SK-N-SH (cell line): ENCODE measurements at regions not wholly inside any gene's neighbourhood (a gene's known extent, or its start where the extent isn't known, plus 50 kb on each side); places are given as distances from the start of the nearest gene placed in this dataset.

Experiments
- CTCF ChIA-PET: fragments of 300-600, 350-600 bp; formaldehyde crosslinking; extraction: SDS; loops from one replicate; lab custom pipeline; 2021; lab: Yijun Ruan, JAX
- POLR2A ChIA-PET: fragments of 350-600 bp; sonication (Branson Sonifier 250); formaldehyde crosslinking; extraction: SDS; loops from one replicate; lab custom pipeline; 2020; ENCODE audit warnings: antibody characterized with exemption, inconsistent platforms; lab: Yijun Ruan, JAX
- DNase-seq: peaks from one replicate; pipeline ENCODE4 v3.0.0; 2012
- H2AFZ ChIP-seq: fragments of 200-600 bp; sonication (generic); 2 replicates; pipeline ENCODE4 v1.8.1; 2016; ENCODE audit warnings: antibody characterized with exemption, mild to moderate bottlenecking, low read depth
- H3F3A ChIP-seq: fragments of 200-600 bp; sonication (generic); replicated peaks from 2 replicates; pipeline ENCODE3; 2016; ENCODE audit warnings: antibody characterized with exemption, mild to moderate bottlenecking; ENCODE audit not compliant: insufficient read depth
- H3K27ac ChIP-seq, 2 experiments: fragments of 200-500 bp in 1 of 2; fragments of 200-600 bp in 1 of 2; sonication (Bioruptor generic) in 1 of 2; sonication (generic), shearing (Covaris generic) in 1 of 2; 2 replicates each; pipeline versions ENCODE4 v1.5.1 to v1.6.1; 2014 to 2016; ENCODE audit warnings: low read depth in 2 of 2, inconsistent platforms in 1 of 2, low read length in 1 of 2, mild to moderate bottlenecking in 1 of 2, mixed read lengths in 1 of 2
- H3K27me3 ChIP-seq: fragments of 200-600 bp; sonication (generic), shearing (Covaris generic); 2 replicates; pipeline ENCODE4 v1.6.1; 2016; ENCODE audit warnings: mixed run types; ENCODE audit not compliant: insufficient read depth
- H3K36me3 ChIP-seq, 2 experiments: fragments of 200-500 bp in 1 of 2; fragments of 200-600 bp in 1 of 2; sonication (Bioruptor generic) in 1 of 2; sonication (generic) in 1 of 2; replicated peaks in 1 of 2; 2 replicates each; pipeline versions ENCODE3 to v1.5.1; 2014 to 2016; ENCODE audit warnings: low read length in 1 of 2, mild to moderate bottlenecking in 1 of 2; ENCODE audit not compliant: insufficient read depth in 2 of 2, control insufficient read depth in 1 of 2
- H3K4me1 ChIP-seq, 2 experiments: fragments of 200-500 bp in 1 of 2; fragments of 200-600 bp in 1 of 2; sonication (Bioruptor generic) in 1 of 2; sonication (generic), shearing (Covaris generic) in 1 of 2; 2 replicates each; pipeline versions ENCODE4 v1.5.1 to v1.6.1; 2014 to 2016; ENCODE audit warnings: low read depth in 1 of 2, low read length in 1 of 2, mixed run types in 1 of 2; ENCODE audit not compliant: insufficient read depth in 2 of 2, control insufficient read depth in 1 of 2
- H3K4me2 ChIP-seq: fragments of 200-600 bp; sonication (generic), shearing (Covaris generic); 2 replicates; pipeline ENCODE4 v1.6.1; 2017; ENCODE audit warnings: mixed run types
- H3K4me3 ChIP-seq, 2 experiments: fragments of 200-500 bp in 1 of 2; fragments of 200-600 bp in 1 of 2; sonication (Bioruptor generic) in 1 of 2; sonication (generic), shearing (Covaris generic) in 1 of 2; 2 replicates each; pipeline versions ENCODE4 v1.5.1 to v1.8.1; 2014 to 2016; ENCODE audit warnings: low read depth in 2 of 2, inconsistent platforms in 1 of 2, low read length in 1 of 2, mild to moderate bottlenecking in 1 of 2, mixed read lengths in 1 of 2, moderate library complexity in 1 of 2
- H3K79me2 ChIP-seq: fragments of 200-600 bp; sonication (generic); 2 replicates; pipeline ENCODE4 v1.8.1; 2017; ENCODE audit warnings: mild to moderate bottlenecking; ENCODE audit not compliant: insufficient read depth
- H3K9ac ChIP-seq: fragments of 200-600 bp; sonication (generic); 2 replicates; pipeline ENCODE4 v1.6.1; 2017; ENCODE audit warnings: mixed run types
- H3K9me2 ChIP-seq: fragments of 200-600 bp; sonication (generic); 2 replicates; pipeline ENCODE4 v1.6.1; 2017; ENCODE audit warnings: mixed run types
- H3K9me3 ChIP-seq: fragments of 200-600 bp; sonication (generic); 2 replicates; pipeline ENCODE4 v1.6.1; 2017; ENCODE audit warnings: mixed run types, mild to moderate bottlenecking, moderate library complexity
- H4K20me1 ChIP-seq: fragments of 200-600 bp; sonication (generic); 2 replicates; pipeline ENCODE4 v1.6.1; 2017; ENCODE audit warnings: mild to moderate bottlenecking, mixed run types; ENCODE audit not compliant: insufficient read depth
- CHD2 ChIP-seq: fragments of 150-350 bp; IDR thresholded peaks from 2 replicates; pipeline ENCODE4 v1.6.1; 2018; ENCODE audit warnings: low read length; ENCODE audit not compliant: partially characterized antibody
- ELF1 ChIP-seq: IDR thresholded peaks from 2 replicates; pipeline ENCODE4 v1.4.0; 2012
- EP300 ChIP-seq, 2 experiments: IDR thresholded peaks; 2 replicates each; pipeline versions ENCODE4 v1.4.0 to v1.6.1; 2012; ENCODE audit warnings: borderline replicate concordance in 1 of 2, low read depth in 1 of 2, low read length in 1 of 2
- FOSL2 ChIP-seq: IDR thresholded peaks from 2 replicates; pipeline ENCODE4 v1.4.0; 2012; ENCODE audit warnings: low read depth, mild to moderate bottlenecking, moderate library complexity, borderline replicate concordance
- FOXJ3 ChIP-seq: sonication (generic); formaldehyde crosslinking; IDR thresholded peaks from 2 replicates; pipeline ENCODE4 v1.5.1; 2020; ENCODE audit warnings: mild to moderate bottlenecking, missing genetic modification reagents
- GABPA ChIP-seq: IDR thresholded peaks from 2 replicates; pipeline ENCODE4 v1.4.0; 2012; ENCODE audit warnings: low read depth, mild to moderate bottlenecking
- MEF2A ChIP-seq: IDR thresholded peaks from 2 replicates; pipeline ENCODE4 v1.4.0; 2012; ENCODE audit warnings: low read depth, borderline replicate concordance
- RCOR1 ChIP-seq: fragments of 150-350 bp; IDR thresholded peaks from 2 replicates; pipeline ENCODE4 v1.6.1; 2017; ENCODE audit warnings: antibody characterized with exemption, low read length
- REST ChIP-seq: IDR thresholded peaks from 2 replicates; pipeline ENCODE4 v1.6.1; 2012; ENCODE audit warnings: mild to moderate bottlenecking, low read depth, low read length, moderate library complexity
- RFX5 ChIP-seq: IDR thresholded peaks from 2 replicates; pipeline ENCODE4 v1.6.1; 2012; ENCODE audit warnings: mild to moderate bottlenecking, improper control_type of control experiment, low read length
- RXRA ChIP-seq: IDR thresholded peaks from 2 replicates; pipeline ENCODE4 v1.4.0; 2012; ENCODE audit warnings: low read depth, mild to moderate bottlenecking, borderline replicate concordance
- TCF12 ChIP-seq: IDR thresholded peaks from 2 replicates; pipeline ENCODE4 v1.4.0; 2012
- TEAD4 ChIP-seq: IDR thresholded peaks from 2 replicates; pipeline ENCODE4 v1.4.0; 2012; ENCODE audit warnings: mild to moderate bottlenecking, borderline replicate concordance; ENCODE audit not compliant: insufficient read depth
- YY1 ChIP-seq: IDR thresholded peaks from 2 replicates; pipeline ENCODE4 v1.4.0; 2012; ENCODE audit warnings: low read depth, mild to moderate bottlenecking
- TF ChIP-seq, protein P1 (sequence below): fragments of 150-350 bp; IDR thresholded peaks from 2 replicates; pipeline ENCODE4 v1.6.1; 2016; ENCODE audit warnings: mild to moderate bottlenecking, low read depth, low read length
- TF ChIP-seq, protein P2 (sequence below): fragments of 150-350 bp; IDR thresholded peaks from 2 replicates; pipeline ENCODE4 v1.6.1; 2017; ENCODE audit warnings: antibody characterized with exemption, low read length, low read depth, borderline replicate concordance

DNA sequence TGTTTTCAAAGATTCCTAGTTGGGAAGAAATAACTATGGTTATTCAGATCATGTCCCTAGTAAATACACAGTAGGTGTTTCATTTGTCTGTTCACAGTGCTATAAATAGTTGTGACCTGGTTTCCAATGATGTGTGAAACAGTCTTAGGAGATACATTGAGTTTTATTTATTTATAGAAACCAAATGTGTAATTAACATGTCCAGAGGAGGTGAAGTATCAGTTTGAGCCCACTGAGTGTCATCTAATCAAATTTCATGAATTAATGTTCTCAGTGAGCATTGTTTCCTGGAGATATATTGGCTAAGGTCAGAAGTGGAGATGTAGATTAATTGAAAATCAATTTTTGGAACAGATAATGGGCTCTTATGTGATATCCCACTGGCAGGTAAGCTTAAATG, 996.3 kb downstream of the FSTL5 start:
- Histone ChIP-seq H2AFZ (no peak overlapping the region), H3K36me3 (no peaks in the 10 kb centered on the region), H3K9me2 (no peaks in the 10 kb centered on the region), H3K27ac (no peak overlapping the region), H3K4me3 (no peak overlapping the region), H3K4me2 (no peak overlapping the region), H3K9ac (no peak overlapping the region), H3F3A (no peaks in the 10 kb centered on the region), H3K9me3 (no peaks in the 10 kb centered on the region), H3K4me1 (no peaks in the 10 kb centered on the region; a peak in 1 of 4 replicates), H3K79me2 (no peaks in the 10 kb centered on the region), H4K20me1 (no peaks in the 10 kb centered on the region), H3K27me3 (no peaks in the 10 kb centered on the region)
- TF ChIP-seq REST (no peak), RXRA (no peak), GABPA (no peak), RCOR1 (no peak), TEAD4 (no peak), ELF1 (no peak), EP300 (IDR thresholded peaks at IDR 0.05; ENCODE audit: borderline replicate concordance in 1 of 2, low read depth in 1 of 2, low read length in 1 of 2) (no peak), RFX5 (no peak), TCF12 (no peak), FOXJ3 (CRISPR knock-in tag) (no peak), FOSL2 (no peak), MEF2A (no peak), YY1 (no peak), CHD2 (no peak)
- TF ChIP-seq, protein P1, sequence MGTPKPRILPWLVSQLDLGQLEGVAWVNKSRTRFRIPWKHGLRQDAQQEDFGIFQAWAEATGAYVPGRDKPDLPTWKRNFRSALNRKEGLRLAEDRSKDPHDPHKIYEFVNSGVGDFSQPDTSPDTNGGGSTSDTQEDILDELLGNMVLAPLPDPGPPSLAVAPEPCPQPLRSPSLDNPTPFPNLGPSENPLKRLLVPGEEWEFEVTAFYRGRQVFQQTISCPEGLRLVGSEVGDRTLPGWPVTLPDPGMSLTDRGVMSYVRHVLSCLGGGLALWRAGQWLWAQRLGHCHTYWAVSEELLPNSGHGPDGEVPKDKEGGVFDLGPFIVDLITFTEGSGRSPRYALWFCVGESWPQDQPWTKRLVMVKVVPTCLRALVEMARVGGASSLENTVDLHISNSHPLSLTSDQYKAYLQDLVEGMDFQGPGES: no peak
- TF ChIP-seq, protein P2, sequence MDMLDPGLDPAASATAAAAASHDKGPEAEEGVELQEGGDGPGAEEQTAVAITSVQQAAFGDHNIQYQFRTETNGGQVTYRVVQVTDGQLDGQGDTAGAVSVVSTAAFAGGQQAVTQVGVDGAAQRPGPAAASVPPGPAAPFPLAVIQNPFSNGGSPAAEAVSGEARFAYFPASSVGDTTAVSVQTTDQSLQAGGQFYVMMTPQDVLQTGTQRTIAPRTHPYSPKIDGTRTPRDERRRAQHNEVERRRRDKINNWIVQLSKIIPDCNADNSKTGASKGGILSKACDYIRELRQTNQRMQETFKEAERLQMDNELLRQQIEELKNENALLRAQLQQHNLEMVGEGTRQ: no peak
- POLR2A ChIA-PET: no interaction called here
- CTCF ChIA-PET: no interaction called here
- no peak for DNase-seq
